GF-D8 (cell line): ENCODE measurements at regions not wholly inside any gene's neighbourhood (a gene's known extent, or its start where the extent isn't known, plus 50 kb on each side); places are given as distances from the start of the nearest gene placed in this dataset.

Source experiments
- DNase-seq: peaks from one replicate; lab custom pipeline; 2025; lab: John Stamatoyannopoulos, UW

DNA sequence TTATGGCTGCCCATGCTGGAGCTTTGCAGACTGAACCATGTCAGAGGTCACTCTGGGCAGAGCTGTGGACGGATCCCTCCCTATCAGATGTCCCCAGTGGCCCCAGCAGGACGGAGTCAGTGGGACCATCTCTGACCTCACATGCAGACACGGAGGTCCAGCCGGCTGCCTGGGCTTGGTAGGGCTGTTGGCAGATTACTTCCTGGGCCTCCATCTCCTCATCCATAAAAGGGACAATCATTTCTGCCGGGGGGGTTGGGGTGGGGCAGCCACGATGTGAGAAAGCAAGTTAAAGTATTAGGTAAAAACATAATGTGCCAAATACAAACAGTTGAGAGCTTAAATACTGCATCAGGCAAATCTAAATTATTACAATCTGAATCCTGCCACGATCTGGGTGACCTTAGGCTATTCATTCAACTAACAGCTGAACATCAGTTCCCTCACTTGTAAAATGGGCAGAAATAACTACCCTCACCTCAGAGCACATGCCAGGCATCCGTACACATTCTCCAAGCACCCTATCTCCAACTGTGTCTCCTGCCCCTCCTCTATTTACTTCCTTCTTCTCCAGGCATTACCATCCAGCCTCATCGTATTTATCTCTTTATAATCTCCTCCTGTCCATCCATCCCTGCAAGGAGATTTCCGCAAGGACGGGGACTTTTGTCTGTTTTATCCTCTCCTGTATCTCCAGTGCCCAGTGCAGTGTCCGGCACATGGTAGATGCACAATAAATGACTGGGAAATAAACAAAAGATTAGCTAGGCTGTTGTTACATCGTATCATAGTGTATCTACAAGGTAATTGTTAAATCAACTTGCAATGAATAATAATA lies 192.3 kb upstream of the FOXF1 start:
- no peak for DNase-seq

DNA sequence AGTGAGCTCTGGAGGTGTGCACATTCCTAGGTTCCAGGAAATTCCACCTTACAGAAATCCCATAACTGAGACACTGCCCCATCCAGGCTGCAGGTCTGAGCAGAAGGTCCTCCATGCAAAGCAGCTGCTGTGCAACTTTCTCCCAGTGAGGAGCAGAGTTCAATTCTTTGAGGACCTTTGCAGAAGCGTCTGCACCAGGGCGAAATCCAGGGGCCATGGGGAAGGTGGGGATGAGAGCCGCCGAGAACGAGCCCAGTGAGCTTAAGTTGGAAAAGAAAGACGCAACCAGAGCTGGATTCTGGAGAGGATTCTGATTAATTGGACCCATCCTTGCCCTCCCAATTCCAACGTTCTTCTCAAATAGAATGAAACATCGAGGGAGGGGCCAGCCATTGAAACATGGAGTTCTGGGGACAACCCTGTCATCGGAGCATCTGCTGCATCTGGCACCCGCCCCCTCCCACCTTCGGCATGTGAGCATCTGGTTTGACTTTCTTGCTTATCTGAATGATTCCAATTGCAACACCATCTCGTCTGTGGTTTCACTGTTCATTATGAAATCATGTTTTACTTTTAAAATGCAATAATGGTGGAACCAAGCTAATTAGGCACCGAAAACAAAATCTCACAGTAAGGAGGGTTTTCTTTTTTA lies 190.6 kb upstream of the FOXF1 start:
- DNase-seq, result no peak

DNA sequence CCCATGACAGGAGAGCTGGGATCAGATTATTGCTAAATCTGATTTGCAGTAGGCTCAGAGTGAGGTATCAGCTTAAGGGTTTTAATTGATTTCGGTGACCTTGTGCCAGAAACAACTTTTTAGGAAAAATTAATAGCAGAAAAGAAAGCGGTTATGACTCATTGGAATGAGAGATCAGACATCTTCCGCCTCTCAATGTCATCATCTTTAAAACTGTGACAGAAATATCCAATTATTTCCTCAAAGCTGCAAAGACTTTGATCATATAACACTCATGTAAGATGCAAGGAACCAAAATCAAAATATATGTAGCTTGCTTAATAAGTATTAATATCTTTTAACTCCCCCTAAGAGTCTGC lies 190.1 kb upstream of the FOXF1 start:
- DNase-seq, result no peak

DNA sequence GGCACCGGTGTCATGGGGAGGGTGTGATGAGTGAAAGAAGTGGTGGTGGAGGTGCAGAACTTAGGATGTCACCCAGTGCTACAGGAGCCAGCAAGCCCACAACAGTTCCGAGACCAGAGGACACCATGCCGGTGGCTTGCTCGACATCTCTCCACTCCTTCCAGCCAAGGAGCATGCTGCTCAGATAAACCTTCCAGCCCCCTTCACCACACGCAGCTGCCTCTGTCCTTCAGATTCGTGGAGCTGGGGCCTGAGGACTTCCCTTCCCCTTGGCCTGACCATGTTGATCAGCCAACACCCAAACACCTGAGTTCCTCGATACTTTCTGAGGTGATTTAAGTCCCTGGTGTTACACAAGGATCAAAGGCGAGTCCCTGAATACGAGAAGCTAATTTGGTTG lies 188.8 kb upstream of the FOXF1 start:
- no peak for DNase-seq

DNA sequence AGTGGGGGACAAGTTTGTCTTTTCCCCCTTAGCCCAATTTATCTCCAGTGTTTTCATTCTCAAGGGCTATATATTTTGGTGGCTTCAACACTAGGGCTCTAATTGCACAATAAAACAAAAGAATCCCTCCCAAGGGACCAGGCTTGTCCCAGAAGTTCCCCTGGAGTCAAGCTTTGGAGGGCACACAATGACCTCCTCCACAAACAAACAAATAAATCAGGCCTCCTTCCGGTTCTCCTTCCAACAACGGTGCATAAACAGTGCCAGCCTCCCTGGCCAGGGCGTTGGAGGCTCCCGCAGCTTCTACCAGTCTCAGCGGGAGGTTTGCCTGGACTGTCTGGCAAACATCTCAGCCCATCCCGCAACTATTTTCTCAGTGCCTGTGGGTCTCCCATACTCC lies 188.0 kb upstream of the FOXF1 start:
- DNase-seq, result no peak

DNA sequence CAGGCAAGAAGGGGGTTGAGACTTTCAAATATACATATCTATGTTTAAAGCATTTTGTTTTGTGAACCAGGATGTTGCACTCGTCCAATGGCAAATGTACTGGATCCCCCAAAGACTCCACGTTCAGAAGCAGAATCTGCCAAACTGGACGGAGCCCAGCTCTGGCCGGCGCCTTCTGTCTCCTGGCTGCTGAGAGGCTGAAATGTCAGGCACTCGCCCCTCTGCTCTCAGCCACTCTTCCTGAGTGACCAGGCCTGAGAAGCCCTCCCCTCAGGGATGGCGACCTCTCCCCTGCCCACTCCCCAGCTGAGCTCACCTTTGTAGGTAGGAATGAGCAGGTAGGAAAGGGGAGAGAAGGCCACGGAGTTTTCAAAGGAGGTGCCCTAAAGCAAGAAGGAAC lies 187.5 kb upstream of the FOXF1 start:
- DNase-seq, result no peak

DNA sequence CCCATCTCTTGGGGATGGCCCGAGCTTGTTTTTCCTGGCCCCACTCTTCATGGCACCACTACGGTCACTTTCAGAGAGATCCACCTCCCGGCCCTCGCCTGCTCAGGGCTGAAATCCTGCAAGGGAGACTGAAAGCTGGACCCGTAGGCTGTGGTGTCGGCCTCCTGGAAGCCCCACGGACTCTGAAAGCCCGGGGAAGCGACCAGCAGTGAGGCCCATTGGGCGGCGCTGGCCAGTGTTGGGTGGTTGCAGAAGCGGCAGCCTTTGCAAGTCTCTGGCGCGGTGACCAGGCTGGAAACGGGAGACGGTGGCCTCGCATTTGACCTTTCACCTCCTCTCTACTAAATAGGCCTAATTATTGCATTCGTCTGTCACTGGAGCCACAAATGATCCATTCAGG lies 186.0 kb upstream of the FOXF1 start:
- DNase-seq, result no peak

DNA sequence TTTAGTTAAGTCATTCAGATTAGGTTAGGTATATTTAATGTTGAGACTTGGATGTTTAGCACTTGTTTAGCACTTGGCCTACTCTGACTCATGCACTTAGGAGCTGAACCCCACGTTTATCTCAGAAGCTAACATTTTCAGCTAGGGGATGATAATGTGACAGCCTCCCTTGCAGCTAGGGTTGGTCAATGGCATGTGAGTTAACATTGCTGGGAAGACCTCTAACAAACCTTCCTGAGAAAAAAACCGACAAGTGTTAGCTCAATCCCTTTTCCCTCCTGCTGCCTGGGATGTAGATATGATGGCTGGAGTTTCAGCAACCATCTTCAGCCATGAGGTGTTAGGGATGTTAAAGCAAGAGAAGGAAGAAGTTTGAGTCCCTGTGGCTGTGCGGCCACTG lies 185.0 kb upstream of the FOXF1 start:
- no peak for DNase-seq

DNA sequence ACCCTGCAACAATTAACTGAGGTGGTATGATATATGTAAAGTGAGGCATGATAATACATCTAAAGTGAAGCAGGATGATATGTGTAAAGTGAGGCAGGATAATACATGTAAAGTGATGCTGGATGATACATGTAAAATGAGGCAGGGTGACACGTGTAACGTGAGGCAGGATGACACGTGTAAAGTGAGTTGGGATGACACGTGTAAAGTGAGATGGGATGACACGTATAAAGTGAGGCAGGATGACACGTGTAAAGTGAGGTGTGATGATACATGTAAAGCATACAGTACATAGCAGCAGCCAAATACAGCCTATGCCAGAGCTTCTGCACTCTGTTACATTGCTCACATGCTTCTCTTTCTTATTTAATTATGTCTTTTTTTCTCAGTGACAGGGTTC lies 184.4 kb upstream of the FOXF1 start:
- no peak for DNase-seq

DNA sequence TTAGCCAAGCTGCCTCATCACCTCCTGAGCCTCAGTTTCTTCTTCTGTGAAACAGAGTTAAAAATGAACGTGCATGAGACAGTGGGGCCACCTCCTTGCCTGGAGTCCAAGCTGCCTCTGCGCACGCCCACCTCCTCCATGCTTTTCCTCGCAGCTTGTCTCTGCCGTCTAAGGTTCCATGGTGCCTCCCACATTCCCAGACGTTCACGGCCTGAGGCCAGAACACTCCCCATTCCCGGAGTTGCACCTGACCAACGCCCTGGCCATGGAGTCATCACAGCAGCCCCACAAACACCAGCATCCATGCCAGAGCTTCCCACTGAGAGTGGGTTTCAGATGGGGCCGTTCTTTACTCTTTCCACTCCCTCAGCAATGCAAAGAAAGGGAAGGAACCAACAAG lies 183.0 kb upstream of the FOXF1 start:
- DNase-seq, result no peak

DNA sequence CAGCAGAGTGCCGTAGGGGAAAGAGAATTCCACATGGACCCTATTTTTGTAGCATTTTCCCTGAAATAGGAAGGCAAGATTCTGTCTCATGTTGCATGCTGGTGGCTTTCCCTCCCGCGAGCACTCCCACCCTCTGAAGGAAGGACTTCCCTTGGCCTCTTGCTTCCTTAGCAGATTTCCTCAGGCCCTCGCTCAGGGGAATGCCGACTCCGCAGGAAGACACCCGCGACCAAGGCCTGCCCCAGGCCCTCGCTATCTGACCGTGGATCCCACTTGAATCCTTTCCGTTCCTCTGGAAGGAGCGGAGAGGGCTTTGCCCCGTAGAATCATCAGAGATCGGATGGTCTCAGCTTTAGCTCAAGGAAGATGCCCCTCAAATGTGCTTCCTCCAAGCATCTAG lies 179.4 kb upstream of the FOXF1 start:
- no peak for DNase-seq

DNA sequence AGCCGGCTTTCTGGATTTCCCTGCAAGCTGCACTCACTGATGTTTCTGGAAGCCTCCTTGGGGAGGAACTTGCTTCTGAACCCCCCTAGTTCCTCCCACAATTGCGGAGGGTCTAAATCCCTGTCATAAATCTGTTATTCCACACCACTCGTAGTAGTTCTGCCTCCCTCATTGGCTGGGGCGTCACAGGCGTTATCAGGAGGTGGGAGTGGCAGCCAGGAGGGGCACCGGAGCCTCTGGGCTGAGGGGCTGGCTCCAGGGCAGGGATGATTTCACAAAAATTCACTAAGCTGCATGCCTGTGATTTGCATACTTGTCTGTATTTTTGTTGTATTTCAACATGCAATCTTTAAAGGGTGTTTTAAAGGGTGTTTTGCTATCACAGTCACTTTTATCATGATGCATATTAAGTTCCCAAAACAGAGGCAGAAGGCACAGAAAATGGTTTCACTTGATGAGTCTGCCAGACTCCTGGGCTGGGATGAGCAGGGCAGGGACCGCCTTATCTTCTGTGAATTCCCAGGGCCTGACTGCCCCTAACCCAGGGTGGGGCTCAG lies 176.2 kb upstream of the FOXF1 start:
- no peak for DNase-seq

DNA sequence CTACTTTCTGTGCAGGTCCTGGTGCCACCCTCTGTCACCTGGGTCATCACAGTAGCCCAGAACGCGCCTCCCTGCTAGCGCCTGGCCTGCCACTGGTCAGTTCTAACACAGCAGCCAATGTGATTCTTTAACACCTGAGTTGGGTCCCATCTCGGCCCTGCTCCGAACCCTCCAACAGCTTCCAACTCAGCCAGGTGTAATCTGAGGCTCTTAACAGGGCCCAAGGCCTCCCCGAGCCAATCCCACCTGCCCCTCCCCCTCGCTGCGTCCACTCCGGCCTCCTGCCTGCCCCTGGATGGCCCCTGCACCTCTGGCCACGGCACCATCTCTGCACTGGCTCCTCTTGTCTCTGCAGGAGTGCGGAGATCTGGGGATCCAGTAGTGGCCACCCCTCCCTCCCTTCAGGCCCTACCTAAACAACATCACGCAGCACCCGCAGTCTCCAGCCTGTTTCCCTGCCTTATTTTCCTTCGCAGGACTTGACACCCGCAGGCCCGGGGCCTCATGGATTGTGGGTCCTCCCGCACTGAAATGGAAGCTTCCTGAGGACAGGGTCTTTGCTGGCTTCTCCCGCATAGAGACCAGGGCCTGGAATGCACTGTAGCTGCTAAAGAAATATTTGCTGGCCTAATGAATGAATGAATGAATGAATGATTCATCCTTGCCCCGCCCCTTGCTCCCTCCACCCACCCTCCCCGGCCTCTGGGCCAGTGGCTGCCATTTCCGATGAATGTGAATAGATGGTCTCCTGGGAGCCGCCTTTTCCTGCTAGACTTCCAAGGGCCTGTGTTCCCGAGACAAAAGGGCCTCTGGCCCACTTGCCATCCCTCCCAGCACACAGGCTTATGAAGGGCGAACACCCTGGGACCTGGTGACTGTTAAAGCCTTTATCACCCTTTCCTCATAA lies 174.8 kb upstream of the FOXF1 start:
- DNase-seq, result no peak

DNA sequence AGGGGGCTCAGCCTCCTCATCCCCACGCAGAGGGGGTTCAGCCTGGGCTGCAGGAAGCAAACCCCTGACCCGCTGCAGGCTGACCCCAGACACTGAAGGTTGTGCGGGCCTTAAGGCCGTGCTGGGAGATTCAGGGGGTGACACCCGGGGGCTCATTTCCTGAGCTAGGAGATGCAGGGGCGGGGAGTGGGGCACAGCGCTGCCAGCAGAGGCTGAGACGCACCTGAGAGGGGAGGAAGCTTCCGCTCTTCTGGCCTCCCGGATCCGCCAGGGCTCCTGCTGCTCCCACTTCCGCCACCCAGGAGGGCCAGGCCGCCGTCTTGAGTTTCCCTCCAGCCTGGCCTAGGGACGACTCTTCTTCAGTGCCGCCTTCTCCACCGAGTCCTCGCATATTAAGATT lies 173.2 kb upstream of the FOXF1 start:
- no peak for DNase-seq

DNA sequence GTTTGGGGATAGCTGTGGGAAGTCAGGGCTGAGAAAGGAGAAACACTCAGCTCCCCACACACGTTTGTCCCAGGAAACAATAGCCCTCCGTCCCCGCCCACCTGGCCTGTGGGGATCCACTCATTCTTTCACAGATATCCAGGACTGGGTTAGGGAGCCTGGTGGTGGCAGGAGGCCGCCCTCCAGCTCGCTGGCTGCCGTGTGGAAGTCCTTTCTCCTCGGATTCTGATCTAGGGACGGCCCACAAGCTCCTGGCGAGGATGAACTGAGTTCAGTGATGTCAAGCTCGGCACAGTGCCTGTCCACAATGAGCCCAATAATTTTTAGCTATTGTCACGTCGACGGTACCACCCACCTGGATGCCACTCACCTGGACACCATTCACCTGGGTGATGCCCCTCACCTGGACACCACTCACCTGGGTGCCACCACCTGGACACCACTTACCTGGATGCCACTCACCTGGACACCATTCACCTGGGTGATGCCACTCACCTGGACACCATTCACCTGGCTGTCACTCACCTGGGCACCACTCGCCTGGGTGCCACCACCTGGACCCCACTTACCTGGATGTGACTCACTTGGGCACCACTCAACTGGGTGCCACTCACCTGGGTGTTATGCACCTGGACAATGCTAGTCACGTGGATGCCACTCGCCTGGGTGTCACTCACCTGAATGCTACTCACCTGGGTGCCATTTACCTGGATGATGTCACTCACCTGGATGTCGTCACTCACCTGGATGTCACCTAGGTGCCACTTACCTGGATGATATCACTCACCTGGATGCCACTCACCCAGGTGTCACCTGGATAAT lies 172.5 kb upstream of the FOXF1 start:
- DNase-seq, result no peak

DNA sequence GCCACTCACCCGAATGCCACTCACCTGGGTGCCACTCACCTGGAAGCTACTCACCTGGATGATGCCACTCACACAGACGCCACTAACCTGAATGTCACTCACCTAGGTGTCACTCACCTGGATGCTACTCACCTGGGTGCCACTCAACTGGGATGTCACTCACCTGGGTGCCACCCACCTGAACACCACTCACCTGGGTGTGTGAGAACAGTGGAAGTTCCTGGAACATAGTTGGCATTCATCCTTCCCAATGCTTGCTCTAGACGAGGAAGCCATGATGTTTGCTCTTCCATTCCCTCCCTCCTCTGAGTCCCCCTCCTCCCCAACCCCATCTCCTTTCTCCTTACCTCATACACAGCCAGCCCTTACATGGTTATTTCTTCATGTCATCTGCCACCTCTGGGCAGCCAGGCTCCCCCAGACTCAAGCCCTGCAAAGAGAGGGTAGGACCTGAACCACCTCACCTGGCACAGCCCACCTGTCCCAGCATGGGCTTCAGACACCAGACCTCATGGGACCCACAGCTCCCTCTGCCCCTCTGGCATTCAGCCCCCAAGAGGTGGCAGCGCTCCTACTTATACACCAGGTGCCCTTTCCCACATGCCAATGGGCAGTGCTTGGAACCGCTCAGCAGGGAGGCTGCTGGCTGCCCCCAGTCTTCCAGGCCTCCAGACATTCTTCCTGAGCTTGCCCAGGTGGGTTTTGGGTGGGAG lies 171.8 kb upstream of the FOXF1 start:
- DNase-seq, result no peak

DNA sequence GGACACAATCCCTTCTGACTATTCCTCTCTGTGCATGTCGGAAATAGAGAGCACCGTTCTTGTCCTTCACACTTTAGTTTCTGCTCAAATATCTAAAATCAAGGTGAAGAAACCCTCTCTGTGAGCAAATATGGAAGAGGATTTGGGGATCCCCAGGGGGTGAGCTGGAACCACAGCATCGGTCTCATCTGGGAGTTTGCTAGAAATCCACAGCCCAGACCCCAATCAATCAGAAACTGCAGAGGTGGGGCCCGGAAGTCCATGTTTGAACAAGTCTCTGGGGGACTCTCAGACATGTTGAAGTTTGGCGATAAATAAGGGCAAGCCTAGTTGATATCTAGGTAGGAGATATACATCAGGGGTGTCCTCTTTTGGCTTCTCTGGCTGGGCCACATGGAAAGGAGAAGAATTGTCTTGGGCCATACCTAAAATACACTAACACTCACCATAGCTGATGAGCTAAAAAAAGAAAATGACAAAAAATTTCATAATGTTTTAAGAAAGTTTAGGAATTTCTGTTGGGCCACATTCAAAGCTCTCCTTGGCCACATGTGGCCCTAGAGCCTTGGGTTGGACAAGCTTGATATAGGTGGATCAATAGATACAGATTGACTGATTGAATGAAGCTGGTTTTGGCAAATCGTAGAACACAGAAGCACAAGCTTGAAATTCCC lies 168.0 kb upstream of the FOXF1 start:
- DNase-seq, result no peak

DNA sequence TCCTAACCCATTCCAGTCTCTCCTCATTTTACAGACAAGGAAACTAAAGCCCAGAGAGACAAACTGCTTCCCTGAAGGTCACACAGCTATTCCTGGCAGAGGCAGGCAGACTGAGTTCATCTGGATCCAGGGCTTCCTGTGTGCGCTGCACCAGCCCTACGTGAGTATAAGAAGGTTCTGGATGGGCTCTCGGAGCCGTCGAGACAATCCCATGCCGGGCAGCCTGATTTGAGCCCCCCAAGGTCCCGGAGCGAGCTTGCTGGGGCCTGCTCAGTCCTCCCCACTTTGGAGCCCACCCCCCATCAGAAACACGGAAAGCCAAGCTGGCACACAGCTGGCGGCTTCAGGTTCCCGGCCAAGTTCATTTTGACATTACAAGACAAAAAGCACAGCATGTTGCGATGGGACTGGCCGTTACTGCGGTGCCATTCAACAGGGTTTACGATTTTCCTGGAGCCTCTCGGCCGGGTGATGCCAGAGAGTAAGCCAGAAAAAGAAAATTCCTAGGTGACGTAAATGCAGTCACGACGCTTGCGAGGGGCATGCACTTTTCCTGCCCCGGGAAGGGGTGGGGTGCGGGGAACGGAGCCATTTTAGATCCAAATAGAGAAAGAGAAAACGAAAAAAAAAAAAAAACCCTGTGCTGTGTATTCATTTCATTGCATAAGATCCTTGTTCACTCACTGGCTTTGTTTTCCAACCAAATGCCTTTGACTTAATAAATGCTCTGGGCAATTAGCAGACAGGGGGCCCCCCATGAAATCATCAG lies 167.1 kb upstream of the FOXF1 start:
- DNase-seq, result no peak

DNA sequence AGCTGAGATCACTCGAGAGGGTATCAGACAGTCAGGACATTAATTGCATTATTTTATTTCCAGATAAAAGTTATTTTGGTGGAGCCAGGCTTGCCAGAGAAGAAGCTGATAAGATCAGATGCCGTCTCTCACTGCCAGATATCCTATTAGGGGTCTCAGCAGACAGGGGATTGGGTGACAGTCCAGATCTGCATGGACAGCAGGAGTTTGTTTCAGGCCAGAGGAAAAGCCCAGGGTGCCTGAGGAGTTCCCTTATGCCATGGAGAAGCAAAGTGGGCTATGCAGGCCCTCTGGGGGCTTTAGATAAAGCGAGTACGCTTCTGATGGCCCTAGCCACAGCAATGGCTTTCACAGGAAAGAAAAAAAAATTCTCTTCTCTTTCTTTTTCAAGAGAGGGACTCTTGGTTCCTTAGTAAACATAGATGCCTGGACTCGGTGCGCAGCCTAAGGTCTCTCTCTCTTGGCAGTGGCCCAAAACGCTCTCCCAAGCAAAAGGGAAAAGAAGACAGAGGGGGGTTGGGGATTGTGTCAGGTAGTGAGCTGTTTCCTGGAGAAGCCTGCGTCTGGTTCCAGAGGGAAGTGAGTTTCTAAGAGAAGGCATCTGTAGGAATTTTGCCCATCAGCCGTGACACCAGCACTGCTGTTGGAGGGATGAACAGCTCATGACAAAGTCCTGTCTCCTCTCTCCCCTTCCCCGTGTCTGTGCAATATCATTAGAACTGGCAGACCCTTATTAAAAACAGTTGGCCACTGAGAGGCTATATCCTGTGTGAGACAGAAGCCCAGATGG lies 166.3 kb upstream of the FOXF1 start:
- DNase-seq, result no peak
